SK-N-MC (cell line): ENCODE measurements at regions not wholly inside any gene's neighbourhood (a gene's known extent, or its start where the extent isn't known, plus 50 kb on each side); places are given as distances from the start of the nearest gene placed in this dataset.

Experiments
- DNase-seq: peaks from one replicate; pipeline ENCODE4 v3.0.0-alpha.2; 2011; ENCODE audit warnings: low read depth, low spot score
- H3K27ac ChIP-seq: fragments of 200-600 bp; sonication (generic); 2 replicates; pipeline ENCODE4 v1.5.1; 2016; ENCODE audit warnings: mixed run types
- H3K36me3 ChIP-seq: fragments of 200-600 bp; sonication (generic); 2 replicates; pipeline ENCODE4 v1.6.1; 2017; ENCODE audit warnings: antibody characterized with exemption, low read length, mixed read lengths; ENCODE audit not compliant: insufficient read depth
- H3K4me3 ChIP-seq: fragments of 200-600 bp; sonication (generic); 2 replicates; pipeline ENCODE4 v1.5.1; 2016
- H3K9ac ChIP-seq: fragments of 200-600 bp; sonication (generic); 2 replicates; pipeline ENCODE4 v1.8.0; 2017; ENCODE audit warnings: mixed run types, mixed read lengths; ENCODE audit not compliant: insufficient read length
- H3K9me3 ChIP-seq: fragments of 200-600 bp; sonication (generic); 2 replicates; pipeline ENCODE4 v1.6.1; 2017; ENCODE audit warnings: low read depth, mild to moderate bottlenecking, antibody characterized with exemption, low read length, moderate library complexity, mixed read lengths
- EZH2 ChIP-seq: fragments of 200-600 bp; sonication (generic); IDR thresholded peaks from one replicate; pipeline ENCODE4 v1.6.1; 2017; ENCODE audit warnings: antibody characterized with exemption
- FOXP2 ChIP-seq: optimal IDR thresholded peaks from 2 replicates; pipeline ENCODE3; 2011; ENCODE audit warnings: mild to moderate bottlenecking, moderate library complexity; ENCODE audit not compliant: insufficient read depth; ENCODE audit errors: extremely low read length, control extremely low read depth
- POLR2AphosphoS5 ChIP-seq: IDR thresholded peaks from 2 replicates; pipeline ENCODE4 v1.6.1; 2012; ENCODE audit warnings: mild to moderate bottlenecking, low read depth, low read length, borderline replicate concordance

GRCh38 chr7:36096460-36097095 is 56.5 kb upstream of the EEPD1 start:
- no peak for TF ChIP-seq FOXP2
- TF ChIP-seq EZH2, result no peak
- no peak for TF ChIP-seq POLR2AphosphoS5
- Histone ChIP-seq H3K9ac (no peak overlapping the region), H3K36me3 (no peaks in the 10 kb centered on the region), H3K4me3 (no peak overlapping the region), H3K9me3 (no peaks in the 10 kb centered on the region), H3K27ac (no peak overlapping the region)
- DNase-seq, result no peak

GRCh38 chr7:36098096-36098495 is 55.0 kb upstream of the EEPD1 start:
- TF ChIP-seq FOXP2, result no peak
- TF ChIP-seq POLR2AphosphoS5, result no peak
- TF ChIP-seq EZH2, result no peak
- H3K27ac ChIP-seq, result no peak overlapping the region
- no peaks in the 10 kb centered on the region for H3K9me3 ChIP-seq
- H3K36me3 ChIP-seq, result no peaks in the 10 kb centered on the region
- no peak for DNase-seq
- H3K4me3 ChIP-seq, result no peak overlapping the region
- no peak overlapping the region for H3K9ac ChIP-seq

GRCh38 chr7:36100226-36100625 is 52.8 kb upstream of the EEPD1 start:
- H3K27ac ChIP-seq, result no peak overlapping the region
- DNase-seq, result no peak
- no peak overlapping the region for H3K9ac ChIP-seq
- no peak for TF ChIP-seq EZH2
- H3K36me3 ChIP-seq, result no peaks in the 10 kb centered on the region
- no peak overlapping the region for H3K4me3 ChIP-seq
- no peaks in the 10 kb centered on the region for H3K9me3 ChIP-seq

- no peak for DNase-seq
- no peak overlapping the region for H3K4me3 ChIP-seq
- H3K9ac ChIP-seq, result no peak overlapping the region
- no peaks in the 10 kb centered on the region for H3K36me3 ChIP-seq
- H3K9me3 ChIP-seq, result no peaks in the 10 kb centered on the region
- TF ChIP-seq FOXP2 (no peak), EZH2 (no peak), POLR2AphosphoS5 (no peak)
- no peak overlapping the region for H3K27ac ChIP-seq
Measured at GRCh38 chr7:36100634-36101033, 52.4 kb upstream of the EEPD1 start.
